Dendritic cell treated with granulocyte-macrophage colony-stimulating factor and Interleukin-4, amounts not matched to agents 40 ng/mL and 50 ng/mL, for 4 days (primary cell): ENCODE measurements at regions not wholly inside any gene's neighbourhood (a gene's known extent, or its start where the extent isn't known, plus 50 kb on each side); places are given as distances from the start of the nearest gene placed in this dataset.
"Not testable (repeated sequence)": the region's sequence is repeated elsewhere in the genome, so short reads cannot be mapped to it uniquely, and the experiment has no call there.

ENCODE experiments used
- H3K27ac Mint-ChIP-seq: one replicate; pipeline ENCODE4 v1.8.0; 2022; ENCODE audit warnings: mild to moderate bottlenecking, mixed read lengths
- H3K27me3 Mint-ChIP-seq: one replicate; pipeline ENCODE4 v1.8.0; 2022; ENCODE audit warnings: mild to moderate bottlenecking, mixed read lengths
- H3K36me3 Mint-ChIP-seq: one replicate; pipeline ENCODE4 v1.8.0; 2022; ENCODE audit warnings: low read depth, mixed read lengths
- H3K4me1 Mint-ChIP-seq: one replicate; pipeline ENCODE4 v1.8.0; 2022; ENCODE audit warnings: low read depth, mixed read lengths
- H3K4me3 Mint-ChIP-seq: one replicate; pipeline ENCODE4 v1.8.0; 2022; ENCODE audit warnings: mild to moderate bottlenecking, moderate library complexity, mixed read lengths
- H3K9me3 Mint-ChIP-seq: one replicate; pipeline ENCODE4 v1.8.0; 2022; ENCODE audit warnings: mixed read lengths
- intact Hi-C: fragments of 100-400 bp; cut with micrococcal nuclease; formaldehyde crosslinking; loops from one replicate; pipeline ENCODE4 v1.15.0; 2022

GRCh38 chr7:26987338-26987737, 108.5 kb downstream of the HOXA1 start:
- Mint-ChIP-seq H3K4me3 (no peak overlapping the region), H3K27ac (no peak overlapping the region), H3K4me1 (no peaks in the 10 kb centered on the region), H3K36me3 (no peaks in the 10 kb centered on the region), H3K27me3 (peaks cover 3% of the 10 kb centered on the region), H3K9me3 (no peaks in the 10 kb centered on the region)
- intact Hi-C loops: no loop called here

GRCh38 chr7:26978146-26978545, 113.8 kb upstream of the SKAP2 start:
- Mint-ChIP-seq H3K4me1 (peaks cover 16% of the 10 kb centered on the region), H3K27ac (no peak overlapping the region), H3K36me3 (no peaks in the 10 kb centered on the region), H3K9me3 (peaks cover 2% of the 10 kb centered on the region), H3K4me3 (no peak overlapping the region), H3K27me3 (peaks cover 1% of the 10 kb centered on the region)
- intact Hi-C loops: no loop called here

GRCh38 chr7:26976840-26977239, 112.5 kb upstream of the SKAP2 start:
- Mint-ChIP-seq H3K27me3 (no peaks in the 10 kb centered on the region), H3K9me3 (peaks cover 15% of the 10 kb centered on the region), H3K36me3 (no peaks in the 10 kb centered on the region), H3K4me1 (peaks cover 16% of the 10 kb centered on the region), H3K27ac (no peak overlapping the region), H3K4me3 (no peak overlapping the region)
- intact Hi-C loops: no loop called here

GRCh38 chr7:26971924-26972323, 107.5 kb upstream of the SKAP2 start:
- H3K4me3 Mint-ChIP-seq, H3K27ac Mint-ChIP-seq, intact Hi-C loops, H3K4me1 Mint-ChIP-seq, H3K36me3 Mint-ChIP-seq, H3K27me3 Mint-ChIP-seq: not testable (repeated sequence)
- H3K9me3 Mint-ChIP-seq: peaks cover 28% of the 10 kb centered on the region

GRCh38 chr7:26965724-26966123, 101.3 kb upstream of the SKAP2 start:
- no peaks in the 10 kb centered on the region for H3K27me3 Mint-ChIP-seq
- no peak overlapping the region for H3K27ac Mint-ChIP-seq
- intact Hi-C loops: no loop called here
- H3K9me3 Mint-ChIP-seq: peaks cover 2% of the 10 kb centered on the region
- H3K4me1 Mint-ChIP-seq: peaks cover 10% of the 10 kb centered on the region
- H3K36me3 Mint-ChIP-seq: no peaks in the 10 kb centered on the region
- H3K4me3 Mint-ChIP-seq: no peak overlapping the region

GRCh38 chr7:26964156-26964808, 99.9 kb upstream of the SKAP2 start:
- Mint-ChIP-seq H3K27me3 (no peaks in the 10 kb centered on the region), H3K9me3 (no peaks in the 10 kb centered on the region), H3K36me3 (no peaks in the 10 kb centered on the region), H3K27ac (no peak overlapping the region), H3K4me1 (peaks cover 12% of the 10 kb centered on the region), H3K4me3 (no peak overlapping the region)
- intact Hi-C loops: no loop called here

- H3K4me1 Mint-ChIP-seq: peaks cover 11% of the 10 kb centered on the region
- H3K27me3 Mint-ChIP-seq: peaks cover 1% of the 10 kb centered on the region
- no peaks in the 10 kb centered on the region for H3K9me3 Mint-ChIP-seq
- H3K27ac Mint-ChIP-seq: no peak overlapping the region
- H3K4me3 Mint-ChIP-seq: no peak overlapping the region
- H3K36me3 Mint-ChIP-seq: no peaks in the 10 kb centered on the region
- intact Hi-C loops: no loop called here
These were observed 94.9 kb upstream of the SKAP2 start for GRCh38 chr7:26959290-26959689.

GRCh38 chr7:26958834-26959233, 94.4 kb upstream of the SKAP2 start:
- H3K9me3 Mint-ChIP-seq: no peaks in the 10 kb centered on the region
- peaks cover 1% of the 10 kb centered on the region for H3K27me3 Mint-ChIP-seq
- intact Hi-C loops: no loop called here
- H3K4me1 Mint-ChIP-seq: peaks cover 7% of the 10 kb centered on the region
- H3K36me3 Mint-ChIP-seq: no peaks in the 10 kb centered on the region
- no peak overlapping the region for H3K27ac Mint-ChIP-seq
- no peak overlapping the region for H3K4me3 Mint-ChIP-seq

GRCh38 chr7:26955516-26955915, 91.1 kb upstream of the SKAP2 start:
- Mint-ChIP-seq H3K27me3 (peaks cover 1% of the 10 kb centered on the region), H3K27ac (no peak overlapping the region), H3K4me1 (peaks cover 7% of the 10 kb centered on the region), H3K4me3 (no peak overlapping the region), H3K9me3 (no peaks in the 10 kb centered on the region), H3K36me3 (no peaks in the 10 kb centered on the region)
- intact Hi-C loops: no loop called here

GRCh38 chr7:26954951-26955350, 90.6 kb upstream of the SKAP2 start:
- H3K36me3 Mint-ChIP-seq: no peaks in the 10 kb centered on the region
- no peaks in the 10 kb centered on the region for H3K9me3 Mint-ChIP-seq
- intact Hi-C loops: no loop called here
- H3K27ac Mint-ChIP-seq: no peak overlapping the region
- H3K4me1 Mint-ChIP-seq: peaks cover 7% of the 10 kb centered on the region
- H3K4me3 Mint-ChIP-seq: no peak overlapping the region
- H3K27me3 Mint-ChIP-seq: peaks cover 1% of the 10 kb centered on the region

- no peaks in the 10 kb centered on the region for H3K4me1 Mint-ChIP-seq
- H3K4me3 Mint-ChIP-seq: no peak overlapping the region
- intact Hi-C loops: no loop called here
- H3K27me3 Mint-ChIP-seq: no peaks in the 10 kb centered on the region
- no peaks in the 10 kb centered on the region for H3K36me3 Mint-ChIP-seq
- H3K27ac Mint-ChIP-seq: no peak overlapping the region
- H3K9me3 Mint-ChIP-seq: no peaks in the 10 kb centered on the region
These were observed 87.1 kb upstream of the SKAP2 start for GRCh38 chr7:26951407-26951950.

- H3K36me3 Mint-ChIP-seq: no peaks in the 10 kb centered on the region
- no peak overlapping the region for H3K27ac Mint-ChIP-seq
- no peaks in the 10 kb centered on the region for H3K27me3 Mint-ChIP-seq
- H3K4me3 Mint-ChIP-seq: no peak overlapping the region
- intact Hi-C loops: no loop called here
- no peaks in the 10 kb centered on the region for H3K4me1 Mint-ChIP-seq
- no peaks in the 10 kb centered on the region for H3K9me3 Mint-ChIP-seq
These were observed 86.5 kb upstream of the SKAP2 start for GRCh38 chr7:26950889-26951288.

GRCh38 chr7:26949319-26949718, 84.9 kb upstream of the SKAP2 start:
- H3K27me3 Mint-ChIP-seq: no peaks in the 10 kb centered on the region
- no peak overlapping the region for H3K4me3 Mint-ChIP-seq
- H3K9me3 Mint-ChIP-seq: no peaks in the 10 kb centered on the region
- intact Hi-C loops: no loop called here
- H3K36me3 Mint-ChIP-seq: no peaks in the 10 kb centered on the region
- H3K4me1 Mint-ChIP-seq: no peaks in the 10 kb centered on the region
- H3K27ac Mint-ChIP-seq: no peak overlapping the region

GRCh38 chr7:26948617-26949118, 84.3 kb upstream of the SKAP2 start:
- H3K27ac Mint-ChIP-seq: no peak overlapping the region
- no peaks in the 10 kb centered on the region for H3K4me1 Mint-ChIP-seq
- H3K4me3 Mint-ChIP-seq: no peak overlapping the region
- intact Hi-C loops: no loop called here
- H3K36me3 Mint-ChIP-seq: no peaks in the 10 kb centered on the region
- no peaks in the 10 kb centered on the region for H3K9me3 Mint-ChIP-seq
- no peaks in the 10 kb centered on the region for H3K27me3 Mint-ChIP-seq
